Muscle layer of colon (tissue), 2 donors: ENCODE measurements at regions not wholly inside any gene's neighbourhood (a gene's known extent, or its start where the extent isn't known, plus 50 kb on each side); places are given as distances from the start of the nearest gene placed in this dataset.

Source experiments
- H3K27ac ChIP-seq: one replicate; pipeline ENCODE4 v1.7.0; 2013; ENCODE audit warnings: low read depth, mild to moderate bottlenecking, low read length, moderate library complexity
- H3K27me3 ChIP-seq, 2 donors: one replicate each; pipeline ENCODE4 v1.7.0; 2013; ENCODE audit warnings: low read length in 2 of 2, mild to moderate bottlenecking in 2 of 2; ENCODE audit not compliant: insufficient read depth in 2 of 2, control insufficient read depth in 1 of 2
- H3K36me3 ChIP-seq: one replicate; pipeline ENCODE4 v1.7.0; 2013; ENCODE audit warnings: mild to moderate bottlenecking, low read length; ENCODE audit not compliant: insufficient read depth
- H3K4me1 ChIP-seq: one replicate; pipeline ENCODE4 v1.7.0; 2013; ENCODE audit warnings: mild to moderate bottlenecking, low read length; ENCODE audit not compliant: insufficient read depth
- H3K4me3 ChIP-seq, 2 donors: one replicate each; pipeline ENCODE4 v1.7.0; 2013; ENCODE audit warnings: low read length in 2 of 2, low read depth in 1 of 2, mild to moderate bottlenecking in 1 of 2, moderate library complexity in 1 of 2
- H3K9ac ChIP-seq: one replicate; pipeline ENCODE4 v1.7.0; 2013; ENCODE audit warnings: low read length
- H3K9me3 ChIP-seq: one replicate; pipeline ENCODE4 v1.7.0; 2013; ENCODE audit warnings: mild to moderate bottlenecking, low read length
- donor health status: abdominal sarcoma.
- donor health status: Adenocarcinoma of cecum.

DNA sequence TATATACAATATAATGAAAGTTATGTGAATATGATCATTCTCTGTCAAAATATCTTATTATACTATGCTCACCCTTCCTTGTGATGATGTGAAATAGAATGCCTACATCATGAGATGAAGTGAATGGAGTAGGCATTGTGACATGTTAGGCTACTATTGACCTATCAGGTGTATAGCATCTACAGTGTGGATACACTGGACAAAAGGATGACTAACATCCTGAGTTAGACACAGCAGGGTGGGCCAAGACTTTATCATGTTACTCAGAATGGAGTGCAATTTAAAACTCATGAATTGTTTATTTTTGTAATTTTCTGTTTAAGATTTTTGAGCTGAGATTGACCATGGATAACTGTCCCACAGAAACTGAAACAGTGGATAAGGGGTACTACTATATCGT is 53.4 kb upstream of the NAV3 start:
- no peaks in the 10 kb centered on the region for H3K36me3 ChIP-seq
- H3K4me1 ChIP-seq: no peaks in the 10 kb centered on the region
- no peak overlapping the region for H3K27ac ChIP-seq
- H3K9ac ChIP-seq: no peak overlapping the region
- no peak overlapping the region for H3K4me3 ChIP-seq
- H3K9me3 ChIP-seq: no peaks in the 10 kb centered on the region
- H3K27me3 ChIP-seq: no peaks in the 10 kb centered on the region

DNA sequence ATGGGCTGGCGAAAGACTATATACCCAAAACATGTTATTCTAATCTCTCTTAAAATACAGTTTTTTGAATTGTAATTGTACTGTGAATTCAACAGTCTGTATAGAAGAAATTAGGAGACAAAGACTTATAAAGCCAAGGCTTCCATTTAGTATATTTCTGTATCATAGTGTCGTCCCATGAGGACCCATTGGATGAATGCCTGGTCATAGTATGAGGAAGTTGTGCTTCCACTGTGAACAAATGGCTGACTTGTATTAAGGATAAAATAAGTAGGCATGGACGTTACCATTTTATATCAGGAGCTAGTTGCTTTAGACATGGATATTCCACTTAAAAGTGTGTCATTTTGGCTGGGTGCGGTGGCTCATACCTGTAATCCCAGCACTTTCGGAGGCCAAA is 55.9 kb upstream of the NAV3 start:
- H3K9ac ChIP-seq: no peak overlapping the region
- no peaks in the 10 kb centered on the region for H3K27me3 ChIP-seq
- H3K4me1 ChIP-seq: no peaks in the 10 kb centered on the region
- H3K27ac ChIP-seq: no peak overlapping the region
- H3K9me3 ChIP-seq: no peaks in the 10 kb centered on the region
- no peak overlapping the region for H3K4me3 ChIP-seq
- no peaks in the 10 kb centered on the region for H3K36me3 ChIP-seq

DNA sequence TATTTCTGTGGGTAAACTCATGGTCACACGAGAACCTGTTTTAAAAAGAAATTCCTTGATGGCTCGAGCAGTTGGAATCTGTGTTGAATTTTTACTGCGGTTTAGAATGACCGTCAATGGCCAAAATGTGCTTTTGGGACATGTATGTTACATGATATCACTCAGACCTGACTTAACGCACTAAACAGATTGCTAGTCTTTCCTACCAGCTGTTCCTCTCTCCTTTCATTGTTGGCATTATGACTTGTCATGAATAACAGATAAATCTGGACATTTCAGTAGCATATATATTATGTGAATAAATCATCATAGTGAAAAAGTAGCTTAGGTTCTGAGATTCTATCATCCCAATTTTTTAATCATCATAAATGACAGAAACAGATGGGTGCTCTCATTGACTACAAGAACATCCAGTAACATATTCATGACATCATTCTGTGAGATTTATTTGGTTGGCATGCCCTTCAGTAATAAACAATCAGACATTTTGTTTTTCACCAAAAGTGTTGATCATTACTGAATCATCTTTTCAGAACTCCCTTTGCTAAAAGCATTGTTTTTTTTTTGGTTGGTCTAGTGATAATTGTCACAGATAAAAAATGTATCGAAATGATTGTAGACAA is 57.9 kb upstream of the NAV3 start:
- no peak overlapping the region for H3K27ac ChIP-seq
- H3K9me3 ChIP-seq: no peaks in the 10 kb centered on the region
- H3K36me3 ChIP-seq: no peaks in the 10 kb centered on the region
- H3K4me3 ChIP-seq: no peak overlapping the region
- H3K9ac ChIP-seq: no peak overlapping the region
- H3K4me1 ChIP-seq: no peaks in the 10 kb centered on the region
- no peaks in the 10 kb centered on the region for H3K27me3 ChIP-seq

DNA sequence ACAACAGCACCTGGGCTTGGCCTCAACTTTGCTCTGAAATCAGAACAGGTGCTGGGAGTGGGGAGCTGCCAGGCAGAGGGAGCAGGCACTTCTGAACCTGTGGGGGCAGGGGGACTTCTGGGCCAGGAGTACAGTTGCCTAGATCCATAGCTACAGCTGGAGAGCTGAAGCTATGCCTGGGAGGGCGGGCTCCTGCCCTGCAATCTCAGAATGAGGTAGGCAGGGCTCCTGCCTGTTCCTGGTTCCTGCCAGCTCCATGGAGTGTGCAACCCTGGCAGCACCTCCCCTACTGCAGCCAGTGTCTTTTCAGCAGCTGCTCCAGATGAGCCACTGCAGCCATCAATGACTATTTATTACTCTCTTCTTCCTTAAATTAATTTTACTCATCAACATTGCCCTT is 62.1 kb upstream of the NAV3 start:
- Histone ChIP-seq H3K4me1 (no peaks in the 10 kb centered on the region), H3K27me3 (no peaks in the 10 kb centered on the region), H3K4me3 (no peak overlapping the region)

DNA sequence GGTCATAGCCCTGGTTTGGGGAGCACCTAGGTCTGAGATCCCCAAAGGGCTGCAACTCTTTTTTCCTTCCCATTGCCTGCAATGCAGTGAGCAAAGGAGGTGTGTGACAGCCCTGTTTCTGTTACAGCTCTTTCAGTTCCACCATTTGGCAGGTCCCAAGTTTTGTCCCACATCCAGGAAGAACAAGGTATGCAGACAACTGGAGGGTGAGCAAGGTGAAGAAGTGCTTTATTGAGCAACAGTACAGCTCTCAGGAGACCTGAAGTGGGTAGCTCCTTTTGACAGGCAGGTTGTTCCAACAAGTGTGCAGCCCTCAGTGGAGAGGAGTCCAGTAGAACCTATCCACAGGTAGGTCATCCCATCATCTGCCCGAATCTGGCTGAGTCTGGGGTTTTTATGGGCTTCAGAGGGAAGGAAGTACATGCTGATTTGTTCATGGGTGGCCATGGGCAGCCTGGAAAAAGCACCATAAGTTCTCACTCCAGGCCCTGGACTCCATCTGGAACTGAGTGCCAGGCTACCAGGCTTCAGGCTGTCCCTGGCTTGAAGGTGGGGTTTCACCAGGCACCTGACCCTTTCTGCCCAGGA is 62.8 kb upstream of the NAV3 start:
- Histone ChIP-seq H3K36me3 (no peaks in the 10 kb centered on the region), H3K4me3 (no peak overlapping the region), H3K4me1 (no peaks in the 10 kb centered on the region), H3K9me3 (no peaks in the 10 kb centered on the region), H3K9ac (no peak overlapping the region), H3K27me3 (no peaks in the 10 kb centered on the region), H3K27ac (no peak overlapping the region)

More for the DNA sequence above, 62.1 kb upstream of the NAV3 start:
- Histone ChIP-seq H3K9ac (no peak overlapping the region), H3K36me3 (no peaks in the 10 kb centered on the region), H3K9me3 (no peaks in the 10 kb centered on the region), H3K27ac (no peak overlapping the region)

DNA sequence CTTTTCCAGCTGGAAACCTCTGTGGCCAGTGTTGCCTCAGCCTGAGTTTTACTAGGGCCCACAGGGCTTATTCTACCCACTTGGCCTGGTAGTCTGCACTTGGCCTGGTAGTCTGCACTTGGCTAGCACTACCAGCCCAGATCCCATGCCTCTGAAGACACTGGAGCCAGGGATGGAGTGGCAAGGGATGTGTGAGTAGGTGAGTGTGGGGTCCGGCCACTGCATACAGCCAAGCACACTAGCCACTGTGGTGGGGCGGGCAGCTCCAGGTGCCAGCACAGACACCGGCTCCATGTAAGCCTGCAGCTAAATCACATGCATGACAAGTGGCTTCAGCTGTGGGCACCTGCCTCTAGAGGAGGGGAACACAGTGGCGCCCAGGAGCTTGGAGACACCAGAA is 63.4 kb upstream of the NAV3 start:
- Histone ChIP-seq H3K27me3 (no peaks in the 10 kb centered on the region), H3K4me3 (no peak overlapping the region), H3K27ac (no peak overlapping the region), H3K4me1 (no peaks in the 10 kb centered on the region), H3K36me3 (no peaks in the 10 kb centered on the region), H3K9ac (no peak overlapping the region), H3K9me3 (no peaks in the 10 kb centered on the region)

DNA sequence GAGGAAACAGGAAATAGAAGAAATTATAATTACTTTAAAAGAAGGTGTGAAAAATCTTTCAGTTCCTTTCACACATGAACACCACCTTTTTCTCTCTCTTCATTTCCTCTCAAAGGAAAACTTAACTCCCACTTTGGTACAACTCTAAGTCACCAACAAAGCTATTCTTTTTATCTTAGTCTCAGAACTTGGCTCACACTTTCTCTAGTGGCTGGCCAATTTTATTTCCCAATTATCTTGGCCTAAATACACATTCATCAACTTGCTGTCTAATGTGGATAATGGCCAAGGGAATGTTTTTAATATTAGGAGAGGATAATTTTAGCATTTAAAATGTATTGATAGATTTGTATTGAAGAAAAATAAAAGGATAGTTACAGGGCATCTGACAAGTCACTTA is 64.5 kb upstream of the NAV3 start:
- Histone ChIP-seq H3K9me3 (no peaks in the 10 kb centered on the region), H3K9ac (no peak overlapping the region), H3K27me3 (no peaks in the 10 kb centered on the region), H3K36me3 (no peaks in the 10 kb centered on the region), H3K4me1 (no peaks in the 10 kb centered on the region), H3K27ac (no peak overlapping the region), H3K4me3 (no peak overlapping the region)

DNA sequence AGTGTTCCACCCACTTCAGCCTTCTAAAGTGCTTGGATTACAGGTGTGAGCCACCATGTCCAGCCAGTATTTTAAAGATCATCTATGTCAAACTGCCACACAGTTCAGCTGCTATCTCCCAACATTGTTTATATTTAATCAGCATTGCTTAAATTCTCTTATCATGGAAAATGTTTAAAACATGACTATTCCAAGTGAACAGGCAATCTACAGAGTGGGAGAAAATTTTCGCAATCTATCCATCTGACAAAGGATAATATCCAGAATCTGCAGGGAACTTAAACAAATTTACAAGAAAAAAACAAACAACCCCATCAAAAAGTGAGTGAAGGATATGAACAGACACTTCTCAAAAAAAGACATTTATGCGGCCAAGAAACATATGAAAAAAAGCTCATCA is 69.4 kb upstream of the NAV3 start:
- H3K4me1 ChIP-seq: no peaks in the 10 kb centered on the region
- no peaks in the 10 kb centered on the region for H3K9me3 ChIP-seq
- no peaks in the 10 kb centered on the region for H3K36me3 ChIP-seq
- H3K27me3 ChIP-seq: no peaks in the 10 kb centered on the region
- H3K27ac ChIP-seq: no peak overlapping the region
- no peak overlapping the region for H3K4me3 ChIP-seq
- H3K9ac ChIP-seq: no peak overlapping the region

DNA sequence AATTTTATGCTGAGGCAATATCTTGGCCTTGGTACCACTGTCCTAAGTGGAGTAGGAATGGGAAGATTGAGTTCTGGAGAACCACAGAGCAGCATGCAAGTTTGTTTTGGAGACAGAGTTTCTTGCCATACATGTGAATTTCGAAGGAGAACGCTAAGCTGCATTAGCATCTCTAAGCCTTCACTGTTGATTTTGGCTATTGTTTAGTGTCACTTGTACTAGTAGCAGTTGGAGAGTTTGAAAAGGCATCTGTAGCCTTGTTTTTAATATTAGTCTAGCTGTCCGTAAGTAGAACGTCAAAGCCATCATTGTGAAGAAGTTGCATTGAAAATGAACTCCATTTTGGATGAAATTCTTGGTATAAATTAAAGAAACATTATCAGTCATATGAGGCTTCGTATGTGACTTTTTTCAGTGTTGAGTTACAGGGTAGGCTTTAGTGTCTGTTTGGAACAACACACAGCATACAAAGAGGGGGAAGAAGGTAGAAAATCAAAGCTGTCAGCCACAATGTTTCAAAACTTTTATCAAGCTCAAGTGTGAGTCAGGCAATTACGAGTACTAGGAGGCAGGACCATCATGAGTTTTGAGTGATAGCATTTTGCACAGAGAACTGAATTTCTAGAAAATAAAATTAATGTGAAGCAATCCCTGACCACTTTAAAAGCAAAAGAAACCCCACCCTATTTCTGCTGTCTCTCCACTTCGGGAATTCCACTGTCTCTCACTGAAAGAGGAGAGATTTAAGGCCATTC is 70.2 kb upstream of the NAV3 start:
- no peak overlapping the region for H3K4me3 ChIP-seq
- H3K27me3 ChIP-seq: no peaks in the 10 kb centered on the region
- H3K4me1 ChIP-seq: no peaks in the 10 kb centered on the region
- no peak overlapping the region for H3K27ac ChIP-seq
- H3K36me3 ChIP-seq: no peaks in the 10 kb centered on the region
- no peaks in the 10 kb centered on the region for H3K9me3 ChIP-seq
- no peak overlapping the region for H3K9ac ChIP-seq

DNA sequence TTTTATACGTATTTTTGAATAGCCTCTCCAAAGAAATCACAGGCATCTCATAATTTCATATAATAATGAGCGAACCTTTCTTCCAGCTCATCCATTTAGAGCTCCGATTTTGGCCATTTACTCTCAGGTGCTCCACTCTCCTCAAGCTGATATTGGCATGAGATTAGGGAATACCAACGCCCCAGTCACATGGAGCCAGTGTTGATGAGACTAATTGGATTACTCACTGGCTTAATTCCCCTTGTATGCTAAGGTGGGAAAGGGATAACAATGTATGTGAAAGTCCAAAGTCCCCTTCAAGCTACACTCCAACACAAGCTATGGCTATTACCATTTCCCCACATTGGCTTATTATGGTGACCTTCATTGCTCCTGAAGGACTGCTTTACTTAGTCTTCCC is 76.6 kb upstream of the NAV3 start:
- no peaks in the 10 kb centered on the region for H3K27me3 ChIP-seq
- H3K36me3 ChIP-seq: no peaks in the 10 kb centered on the region
- no peak overlapping the region for H3K27ac ChIP-seq
- no peaks in the 10 kb centered on the region for H3K4me1 ChIP-seq
- H3K9ac ChIP-seq: no peak overlapping the region
- H3K9me3 ChIP-seq: no peaks in the 10 kb centered on the region
- no peak overlapping the region for H3K4me3 ChIP-seq

DNA sequence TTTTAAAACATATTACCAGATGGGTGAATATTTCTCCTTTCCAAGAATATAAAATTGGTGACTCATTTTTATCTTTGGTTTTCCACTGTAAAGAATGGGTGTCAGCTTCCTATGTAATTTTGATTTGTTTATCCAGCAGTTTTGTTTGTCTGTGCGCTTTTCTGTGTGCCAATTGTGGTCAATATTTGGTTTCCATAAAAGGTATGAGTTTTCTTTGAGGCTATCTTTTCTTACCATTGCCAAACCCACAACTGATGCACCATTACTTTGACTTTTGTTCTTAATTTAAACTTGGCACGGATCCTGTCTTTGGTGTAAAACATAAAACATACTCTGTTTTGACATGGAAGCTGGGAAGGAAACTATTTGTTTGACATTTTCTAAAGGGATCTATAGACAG is 78.8 kb upstream of the NAV3 start:
- no peak overlapping the region for H3K27ac ChIP-seq
- no peaks in the 10 kb centered on the region for H3K36me3 ChIP-seq
- no peak overlapping the region for H3K9ac ChIP-seq
- no peaks in the 10 kb centered on the region for H3K27me3 ChIP-seq
- no peaks in the 10 kb centered on the region for H3K4me1 ChIP-seq
- H3K9me3 ChIP-seq: no peaks in the 10 kb centered on the region
- no peak overlapping the region for H3K4me3 ChIP-seq

DNA sequence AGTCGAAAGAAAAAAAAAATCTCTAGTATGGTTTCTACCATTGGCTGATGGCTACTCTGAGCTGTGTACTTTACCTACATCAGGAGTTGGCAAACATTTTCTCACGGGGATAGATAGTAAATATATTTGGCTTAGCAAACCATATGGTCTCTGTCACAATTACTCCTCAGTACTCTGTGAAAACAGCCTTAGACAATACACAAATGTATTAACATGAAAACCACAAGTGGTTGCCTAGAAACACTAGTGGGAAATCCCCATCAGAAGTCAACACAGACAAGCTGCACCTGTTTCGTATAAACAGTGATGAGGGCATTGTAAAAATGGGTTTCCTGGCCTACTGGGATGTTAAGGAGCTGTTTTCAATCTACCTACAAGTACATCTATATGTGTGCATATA is 84.6 kb upstream of the NAV3 start:
- Histone ChIP-seq H3K27ac (no peak overlapping the region), H3K9ac (no peak overlapping the region), H3K36me3 (no peaks in the 10 kb centered on the region), H3K27me3 (no peaks in the 10 kb centered on the region), H3K4me1 (no peaks in the 10 kb centered on the region), H3K9me3 (no peaks in the 10 kb centered on the region), H3K4me3 (no peak overlapping the region)
